GM12801 (cell line): ENCODE measurements at regions not wholly inside any gene's neighbourhood (a gene's known extent, or its start where the extent isn't known, plus 50 kb on each side); places are given as distances from the start of the nearest gene placed in this dataset.

ENCODE experiments used
- TF ChIP-seq, protein P1 (sequence below): IDR thresholded peaks from one replicate; pipeline ENCODE4 v1.5.1; 2011; ENCODE audit warnings: control low read depth; ENCODE audit not compliant: insufficient read length; ENCODE audit errors: extremely low read depth

DNA sequence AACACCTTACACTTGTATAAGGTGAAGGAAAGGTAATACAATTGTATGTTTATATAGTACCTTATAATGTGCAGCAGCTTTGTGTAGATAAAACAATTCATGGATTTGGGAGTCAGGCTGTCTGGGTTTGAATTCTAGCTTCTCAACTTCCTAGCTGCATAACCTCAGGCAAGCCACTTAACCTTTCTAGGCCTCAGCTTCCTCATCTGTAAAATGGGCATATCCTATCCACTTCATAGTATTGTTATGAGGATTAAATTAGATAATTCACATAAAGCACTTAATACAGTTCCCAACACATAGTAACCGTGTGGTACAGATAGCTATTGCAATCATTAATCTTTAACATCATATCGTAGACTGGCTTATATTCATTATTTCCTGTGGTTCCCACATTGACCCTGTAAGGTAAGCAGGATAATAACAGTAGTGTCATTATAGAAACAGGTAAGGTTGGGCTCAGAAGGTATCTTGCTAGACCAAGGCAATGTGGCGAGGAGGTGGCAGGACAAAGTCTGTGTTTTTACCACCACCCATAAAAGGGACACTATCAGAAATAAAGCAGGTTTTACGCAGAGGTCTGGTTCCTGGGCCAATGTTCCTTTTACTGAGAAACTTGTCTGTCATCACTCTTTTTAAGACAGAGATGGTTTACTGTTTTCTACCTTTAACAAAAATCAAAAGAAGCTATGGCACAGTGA is 334.1 kb downstream of the RRAGC start:
- TF ChIP-seq, protein P1, sequence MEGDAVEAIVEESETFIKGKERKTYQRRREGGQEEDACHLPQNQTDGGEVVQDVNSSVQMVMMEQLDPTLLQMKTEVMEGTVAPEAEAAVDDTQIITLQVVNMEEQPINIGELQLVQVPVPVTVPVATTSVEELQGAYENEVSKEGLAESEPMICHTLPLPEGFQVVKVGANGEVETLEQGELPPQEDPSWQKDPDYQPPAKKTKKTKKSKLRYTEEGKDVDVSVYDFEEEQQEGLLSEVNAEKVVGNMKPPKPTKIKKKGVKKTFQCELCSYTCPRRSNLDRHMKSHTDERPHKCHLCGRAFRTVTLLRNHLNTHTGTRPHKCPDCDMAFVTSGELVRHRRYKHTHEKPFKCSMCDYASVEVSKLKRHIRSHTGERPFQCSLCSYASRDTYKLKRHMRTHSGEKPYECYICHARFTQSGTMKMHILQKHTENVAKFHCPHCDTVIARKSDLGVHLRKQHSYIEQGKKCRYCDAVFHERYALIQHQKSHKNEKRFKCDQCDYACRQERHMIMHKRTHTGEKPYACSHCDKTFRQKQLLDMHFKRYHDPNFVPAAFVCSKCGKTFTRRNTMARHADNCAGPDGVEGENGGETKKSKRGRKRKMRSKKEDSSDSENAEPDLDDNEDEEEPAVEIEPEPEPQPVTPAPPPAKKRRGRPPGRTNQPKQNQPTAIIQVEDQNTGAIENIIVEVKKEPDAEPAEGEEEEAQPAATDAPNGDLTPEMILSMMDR: no peak

DNA sequence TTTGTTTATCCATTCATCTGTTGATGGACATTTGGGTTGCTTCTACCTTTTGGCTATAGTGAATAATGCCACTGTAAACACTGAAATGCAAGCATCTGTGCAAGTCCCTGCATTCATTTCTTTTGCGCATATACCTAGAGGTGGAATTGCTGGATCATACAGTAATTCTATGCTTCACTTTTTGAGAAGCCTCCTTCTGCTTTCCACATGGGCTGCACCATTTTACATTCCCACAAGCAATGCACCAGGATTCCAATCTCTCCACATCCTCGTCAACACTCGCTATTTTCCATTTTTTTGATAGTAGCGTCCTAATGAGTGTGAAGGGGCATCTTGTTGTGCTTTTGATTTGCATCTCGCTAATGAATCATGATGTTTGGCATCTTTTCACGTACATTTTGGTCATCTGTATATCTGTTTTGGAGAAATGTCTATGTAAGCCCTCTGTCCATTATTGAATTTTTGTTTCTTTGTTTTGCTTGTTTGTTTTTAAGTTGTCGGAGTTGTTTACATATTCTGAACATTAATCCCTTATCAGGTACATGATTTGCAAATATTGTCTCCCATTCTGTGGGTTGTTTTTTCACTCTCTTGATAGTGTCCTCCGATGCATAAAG is 335.4 kb downstream of the RRAGC start:
- TF ChIP-seq, protein P1: no peak

DNA sequence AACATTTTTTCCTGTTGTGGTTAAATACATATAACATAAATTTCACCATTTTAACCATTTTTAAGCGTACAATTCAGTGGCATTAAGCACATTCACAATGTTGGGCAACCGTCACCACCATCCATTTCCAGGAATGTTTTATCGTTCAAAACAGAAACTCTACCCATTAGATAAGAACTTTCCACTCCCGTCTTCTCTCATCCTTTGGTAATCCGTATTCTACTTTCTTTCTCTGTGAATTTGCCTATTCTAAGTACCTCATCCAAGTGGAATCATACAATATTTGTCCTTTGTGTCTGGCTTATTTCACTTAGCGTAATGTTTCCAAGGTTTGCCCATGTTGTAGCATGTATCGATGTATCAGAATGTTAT is 336.0 kb downstream of the RRAGC start:
- TF ChIP-seq, protein P1: no peak

DNA sequence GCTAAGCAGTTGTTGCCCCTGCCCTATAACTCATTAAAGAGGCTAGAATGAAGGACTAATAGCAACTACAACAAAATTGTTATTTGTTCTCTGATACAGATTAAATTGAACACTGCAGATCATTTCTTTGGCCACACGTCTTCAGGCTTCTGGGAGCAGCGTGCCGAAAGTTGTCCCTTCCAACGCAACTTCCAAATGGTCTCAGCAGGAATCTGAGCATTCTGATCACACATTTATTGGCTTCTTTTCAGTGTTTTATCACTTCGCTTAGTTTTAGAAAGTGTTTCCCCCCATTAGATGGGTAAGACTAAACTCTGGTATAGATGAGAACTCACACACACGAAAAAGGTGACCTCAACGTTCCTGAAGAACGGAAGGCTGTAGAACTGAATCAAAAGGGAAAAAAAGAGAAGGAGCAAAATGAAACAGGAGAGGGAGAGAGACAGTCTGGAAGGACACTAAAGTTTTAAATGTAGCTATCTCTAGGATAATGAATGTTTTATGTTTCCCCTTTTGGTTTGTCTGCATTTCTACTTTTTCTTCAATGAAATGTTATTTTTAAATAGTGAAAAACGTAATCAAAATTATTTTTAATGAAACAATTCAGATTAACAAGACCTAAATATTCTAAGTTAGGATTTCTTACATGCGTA is 336.5 kb downstream of the RRAGC start:
- TF ChIP-seq, protein P1: no peak

DNA sequence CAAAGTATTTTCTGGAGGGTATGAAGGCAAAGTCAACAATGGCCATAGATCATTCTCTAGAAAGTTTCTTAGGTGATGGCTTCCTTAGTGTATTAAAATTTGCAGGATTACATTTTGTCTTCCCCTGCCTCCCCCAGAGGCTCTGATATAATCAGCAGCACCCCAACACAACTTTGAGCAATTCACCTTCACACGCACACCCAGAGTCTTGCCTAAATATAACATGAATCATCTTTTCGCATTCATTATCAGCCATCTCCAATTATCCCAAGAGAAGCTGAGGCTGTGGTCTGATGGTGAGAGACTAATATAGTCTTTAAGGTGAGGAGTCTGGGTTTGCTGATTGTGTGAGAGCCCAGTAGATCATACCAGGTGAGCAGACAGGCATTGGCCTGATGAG is 343.0 kb downstream of the RRAGC start:
- TF ChIP-seq, protein P1: no peak

DNA sequence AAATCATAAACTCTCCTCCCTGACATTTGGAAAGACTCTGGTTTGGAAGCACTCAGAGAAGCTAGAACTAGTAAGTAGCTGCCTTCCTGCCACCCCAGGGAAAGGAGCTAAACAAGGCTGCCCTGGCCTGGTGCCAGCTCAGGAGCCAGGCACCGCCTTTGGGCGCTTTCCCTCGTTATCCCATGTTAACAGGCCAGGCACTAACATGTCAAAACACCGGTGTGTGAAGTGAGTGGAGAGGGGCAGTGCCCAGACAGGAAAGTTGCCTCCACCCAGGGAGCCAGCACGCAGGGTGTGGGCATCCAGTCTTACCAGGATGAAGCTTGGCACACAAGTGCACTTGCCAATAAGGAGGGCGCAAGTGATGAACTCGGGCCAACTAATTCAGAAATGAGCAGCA is 346.8 kb downstream of the RRAGC start:
- TF ChIP-seq, protein P1: no peak

DNA sequence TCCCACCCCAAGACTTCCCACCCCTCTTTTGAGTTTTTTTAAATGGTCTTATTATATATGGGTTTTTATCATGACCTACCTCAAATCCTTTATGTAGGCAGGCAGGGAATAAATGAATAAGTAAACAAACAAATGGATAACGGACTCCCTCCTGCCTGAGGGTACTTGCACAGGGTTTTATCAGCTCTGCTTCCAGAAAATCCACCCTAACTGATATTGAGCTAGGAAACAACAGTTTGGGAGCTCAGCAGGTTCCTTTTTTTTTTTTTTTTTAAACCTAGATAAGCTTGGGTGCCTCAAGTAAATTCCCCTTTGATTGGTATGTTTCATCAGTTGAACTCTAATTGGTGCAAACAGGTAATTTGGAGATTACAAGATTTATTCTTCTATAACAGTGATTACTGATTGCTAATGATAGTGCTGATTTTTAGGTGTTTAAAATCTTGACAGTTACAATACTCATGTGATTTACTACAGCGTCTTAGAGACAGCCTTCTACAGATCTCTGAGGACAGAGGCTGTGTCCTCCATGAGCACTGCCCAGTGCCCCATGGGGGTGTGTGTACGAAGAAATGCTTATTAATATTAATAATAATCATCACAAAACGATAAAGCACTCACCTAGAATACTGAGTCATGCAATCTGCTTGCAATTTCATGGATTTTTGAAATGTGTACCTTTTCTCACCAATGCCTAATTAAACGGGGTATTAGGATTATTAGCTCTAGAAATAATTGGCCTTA is 347.4 kb downstream of the RRAGC start:
- TF ChIP-seq, protein P1: no peak
